Gastroesophageal sphincter (tissue), 4 donors: ENCODE measurements at regions not wholly inside any gene's neighbourhood (a gene's known extent, or its start where the extent isn't known, plus 50 kb on each side); places are given as distances from the start of the nearest gene placed in this dataset.

ENCODE experiments used
- ATAC-seq: fragments of 150-250 bp; one replicate; pipeline ENCODE4 v1.9.1; 2016; ENCODE audit warnings: mild to moderate bottlenecking, moderate library complexity
- H3K27ac ChIP-seq, 4 donors: fragments of 200-600 bp; sonication (generic) in 3 of 4; 1 replicate in 3 of 4; 2 replicates in 1 of 4; pipeline ENCODE4 v1.5.1; 2016 to 2019
- H3K27me3 ChIP-seq: fragments of 200-600 bp; sonication (generic); one replicate; pipeline ENCODE4 v1.5.1; 2019
- H3K36me3 ChIP-seq, 2 donors: fragments of 200-600 bp; sonication (generic); one replicate each; pipeline ENCODE4 v1.5.1; 2019; ENCODE audit warnings: control low read depth in 1 of 2
- H3K4me1 ChIP-seq, 3 donors: fragments of 200-600 bp; sonication (generic); 1 replicate in 2 of 3; 2 replicates in 1 of 3; pipeline ENCODE4 v1.5.1; 2016 to 2019; ENCODE audit warnings: control low read depth in 2 of 3
- H3K4me3 ChIP-seq, 2 donors: fragments of 200-600 bp; sonication (generic); one replicate each; pipeline ENCODE4 v1.5.1; 2019; ENCODE audit warnings: mild to moderate bottlenecking in 1 of 2, moderate library complexity in 1 of 2
- H3K9me3 ChIP-seq, 3 donors: fragments of 200-600 bp; sonication (generic); one replicate each; pipeline ENCODE4 v1.5.1; 2017 to 2019; ENCODE audit warnings: control low read depth in 2 of 3
- EP300 ChIP-seq: sonication (generic); formaldehyde crosslinking; IDR thresholded peaks from one replicate; pipeline ENCODE4 v1.6.1; 2017; ENCODE audit warnings: antibody characterized with exemption, mild to moderate bottlenecking
- POLR2A ChIP-seq, 2 donors: fragments of 450-650 bp; IDR thresholded peaks; one replicate each; pipeline ENCODE4 v1.6.1; 2017; ENCODE audit warnings: antibody characterized with exemption in 2 of 2, mild to moderate bottlenecking in 2 of 2, moderate library complexity in 1 of 2
- POLR2AphosphoS5 ChIP-seq: sonication (generic); formaldehyde crosslinking; IDR thresholded peaks from one replicate; pipeline ENCODE4 v1.6.1; 2017; ENCODE audit warnings: antibody characterized with exemption
- WGBS, 2 donors: methylation state at CpG; one replicate each; pipeline ENCODE4 v1.1.5; 2018; ENCODE audit warnings: low coverage in 1 of 2; 5-methylcytosine and 5-hydroxymethylcytosine counted together
- TF ChIP-seq, protein P1 (sequence below), 4 experiments: fragments of 200-600 bp in 2 of 4; fragments of 450-650 bp in 2 of 4; sonication (generic) in 1 of 4; IDR thresholded peaks; one replicate each; pipeline ENCODE4 v1.5.1; 2017 to 2019; ENCODE audit warnings: antibody characterized with exemption in 4 of 4, mild to moderate bottlenecking in 2 of 4, moderate library complexity in 2 of 4

- no peak for ATAC-seq
- peaks cover 0 to 7% (median 0%) of the 10 kb centered on the region in 3 donors for H3K9me3 ChIP-seq
- peaks cover 0 to 9% (median 4%) of the 10 kb centered on the region in 3 donors for H3K4me1 ChIP-seq
- no peaks in the 10 kb centered on the region for H3K36me3 ChIP-seq
- no peak for TF ChIP-seq POLR2AphosphoS5
- TF ChIP-seq EP300 = no peak
- no peak for TF ChIP-seq POLR2A (IDR thresholded peaks at IDR 0.05)
- TF ChIP-seq, protein P1, sequence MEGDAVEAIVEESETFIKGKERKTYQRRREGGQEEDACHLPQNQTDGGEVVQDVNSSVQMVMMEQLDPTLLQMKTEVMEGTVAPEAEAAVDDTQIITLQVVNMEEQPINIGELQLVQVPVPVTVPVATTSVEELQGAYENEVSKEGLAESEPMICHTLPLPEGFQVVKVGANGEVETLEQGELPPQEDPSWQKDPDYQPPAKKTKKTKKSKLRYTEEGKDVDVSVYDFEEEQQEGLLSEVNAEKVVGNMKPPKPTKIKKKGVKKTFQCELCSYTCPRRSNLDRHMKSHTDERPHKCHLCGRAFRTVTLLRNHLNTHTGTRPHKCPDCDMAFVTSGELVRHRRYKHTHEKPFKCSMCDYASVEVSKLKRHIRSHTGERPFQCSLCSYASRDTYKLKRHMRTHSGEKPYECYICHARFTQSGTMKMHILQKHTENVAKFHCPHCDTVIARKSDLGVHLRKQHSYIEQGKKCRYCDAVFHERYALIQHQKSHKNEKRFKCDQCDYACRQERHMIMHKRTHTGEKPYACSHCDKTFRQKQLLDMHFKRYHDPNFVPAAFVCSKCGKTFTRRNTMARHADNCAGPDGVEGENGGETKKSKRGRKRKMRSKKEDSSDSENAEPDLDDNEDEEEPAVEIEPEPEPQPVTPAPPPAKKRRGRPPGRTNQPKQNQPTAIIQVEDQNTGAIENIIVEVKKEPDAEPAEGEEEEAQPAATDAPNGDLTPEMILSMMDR (IDR thresholded peaks at IDR 0.05) = no peak
- 40 to 69% methylated on average over 1 of the region's 1 CpG for WGBS, 2 donors
- no peak overlapping the region for H3K27ac ChIP-seq
- H3K4me3 ChIP-seq = no peak overlapping the region
- H3K27me3 ChIP-seq = no peaks in the 10 kb centered on the region
These were observed 346.7 kb upstream of the SLC14A2 start for GRCh38 chr18:45268583-45268982.

DNA sequence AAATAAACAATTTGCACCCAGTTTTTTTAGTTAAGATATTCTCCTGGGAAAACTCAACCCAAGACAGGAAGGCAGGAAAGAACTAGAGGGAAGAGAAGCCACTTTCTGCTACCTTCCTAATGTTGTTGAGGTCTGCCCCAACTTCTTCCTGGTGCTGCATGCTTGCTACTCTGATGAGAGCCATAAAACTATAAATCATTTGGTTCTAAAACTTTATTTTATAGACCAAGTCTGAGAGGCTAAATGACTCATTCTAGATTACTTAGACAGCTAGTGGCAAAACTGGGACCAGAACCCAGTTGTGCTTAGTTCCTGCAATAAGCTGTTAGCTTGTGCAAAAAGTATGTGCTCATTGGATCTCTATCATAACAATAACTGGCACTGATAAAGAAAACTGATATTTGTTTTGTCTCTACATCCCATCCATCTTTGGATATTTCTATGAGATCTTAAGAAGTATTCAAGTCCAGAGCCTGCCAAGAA, 344.9 kb upstream of the SLC14A2 start:
- Histone ChIP-seq H3K4me1 (peaks cover 0 to 9% (median 4%) of the 10 kb centered on the region in 3 donors), H3K9me3 (peaks cover 0 to 7% (median 0%) of the 10 kb centered on the region in 3 donors), H3K36me3 (no peaks in the 10 kb centered on the region), H3K27ac (no peak overlapping the region), H3K4me3 (no peak overlapping the region), H3K27me3 (no peaks in the 10 kb centered on the region)
- ATAC-seq = no peak
- TF ChIP-seq EP300 (no peak), POLR2A (IDR thresholded peaks at IDR 0.05) (no peak), POLR2AphosphoS5 (no peak)
- TF ChIP-seq, protein P1 (IDR thresholded peaks at IDR 0.05) = no peak

- TF ChIP-seq POLR2A (IDR thresholded peaks at IDR 0.05) = no peak
- no peak for TF ChIP-seq EP300
- TF ChIP-seq, protein P1 (IDR thresholded peaks at IDR 0.05) = no peak
- TF ChIP-seq POLR2AphosphoS5 = no peak
- Histone ChIP-seq H3K9me3 (peaks cover 0 to 7% (median 0%) of the 10 kb centered on the region in 3 donors), H3K36me3 (no peaks in the 10 kb centered on the region), H3K4me3 (no peak overlapping the region), H3K27ac (no peak overlapping the region), H3K4me1 (no peaks in the 10 kb centered on the region), H3K27me3 (no peaks in the 10 kb centered on the region)
- WGBS, 2 donors = 67% methylated on average over 1 of the region's 1 CpG; no CpG with 5 or more reads in 1 of the 2 donors
- no peak for ATAC-seq
These were observed 341.2 kb upstream of the SLC14A2 start for GRCh38 chr18:45274026-45274425.

GRCh38 chr18:45275367-45276113, 339.7 kb upstream of the SLC14A2 start:
- 70 to 73% methylated on average over 5 of the region's 5 CpGs for WGBS, 2 donors
- Histone ChIP-seq H3K36me3 (no peaks in the 10 kb centered on the region), H3K4me3 (no peak overlapping the region), H3K27me3 (no peaks in the 10 kb centered on the region), H3K4me1 (no peaks in the 10 kb centered on the region), H3K9me3 (peaks cover 0 to 7% (median 0%) of the 10 kb centered on the region in 3 donors), H3K27ac (no peak overlapping the region)
- ATAC-seq = no peak
- TF ChIP-seq, protein P1 (IDR thresholded peaks at IDR 0.05) = peak; percentile 53 to 75 (median 58)
- TF ChIP-seq POLR2A (IDR thresholded peaks at IDR 0.05) (no peak), EP300 (no peak)

DNA sequence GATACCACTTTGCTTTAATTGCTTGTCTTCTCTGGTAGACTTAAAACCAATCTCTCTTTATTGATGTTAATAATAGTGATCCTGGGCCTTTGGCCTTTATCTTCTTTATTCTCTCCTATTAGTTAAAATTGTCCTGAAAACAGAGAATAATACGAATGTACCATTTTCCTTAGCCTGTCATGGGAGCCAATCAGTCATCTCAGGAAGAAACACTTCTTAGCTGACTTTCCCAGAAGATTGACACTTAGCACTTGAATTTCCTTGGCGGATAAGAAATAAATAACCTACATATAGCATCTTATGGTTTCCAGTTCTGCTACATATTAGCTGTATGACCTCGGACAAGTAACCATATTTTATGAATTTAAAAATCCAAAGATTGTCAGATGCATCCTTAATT, 338.4 kb upstream of the SLC14A2 start:
- Histone ChIP-seq H3K27me3 (no peaks in the 10 kb centered on the region), H3K36me3 (no peaks in the 10 kb centered on the region), H3K4me3 (no peak overlapping the region), H3K4me1 (no peaks in the 10 kb centered on the region), H3K9me3 (no peaks in the 10 kb centered on the region), H3K27ac (no peak overlapping the region)
- TF ChIP-seq POLR2A (IDR thresholded peaks at IDR 0.05) (no peak), EP300 (no peak), POLR2AphosphoS5 (no peak)
- TF ChIP-seq, protein P1 (IDR thresholded peaks at IDR 0.05) = no peak
- WGBS, 2 donors = 88 to 96% methylated on average over 2 to 3 of the region's 3 CpGs
- ATAC-seq = no peak
